Endodermal cell (in vitro differentiated cells): ENCODE measurements at regions not wholly inside any gene's neighbourhood (a gene's known extent, or its start where the extent isn't known, plus 50 kb on each side); places are given as distances from the start of the nearest gene placed in this dataset.

Experiments
- DNase-seq: peaks from one replicate; pipeline ENCODE4 v3.0.0-alpha.2; 2017
- H3K27ac ChIP-seq: 2 replicates; pipeline ENCODE4 v1.5.1; 2013; ENCODE audit warnings: mild to moderate bottlenecking, low read depth, low read length, moderate library complexity
- H3K27me3 ChIP-seq: 2 replicates; pipeline ENCODE4 v1.6.1; 2013; ENCODE audit warnings: mild to moderate bottlenecking, low read length, moderate library complexity; ENCODE audit not compliant: insufficient read depth, control insufficient read depth, poor library complexity, severe bottlenecking
- H3K36me3 ChIP-seq: 2 replicates; pipeline ENCODE4 v1.7.0; 2013; ENCODE audit warnings: mild to moderate bottlenecking, low read length, moderate library complexity; ENCODE audit not compliant: control insufficient read depth, insufficient read depth
- H3K4me1 ChIP-seq: one replicate; pipeline ENCODE4 v1.7.0; 2013; ENCODE audit warnings: low read length; ENCODE audit not compliant: control insufficient read depth, insufficient read depth
- H3K4me3 ChIP-seq: 2 replicates; pipeline ENCODE4 v1.5.1; 2013; ENCODE audit warnings: mild to moderate bottlenecking, low read length, moderate library complexity
- H3K9ac ChIP-seq: 2 replicates; pipeline ENCODE4 v1.6.1; 2013; ENCODE audit warnings: mild to moderate bottlenecking, low read length, moderate library complexity; ENCODE audit not compliant: poor library complexity, severe bottlenecking; ENCODE audit errors: extremely low read depth
- H3K9me3 ChIP-seq: 2 replicates; pipeline ENCODE4 v1.6.1; 2013; ENCODE audit warnings: mild to moderate bottlenecking, low read length, moderate library complexity; ENCODE audit not compliant: control insufficient read depth
- H3K27ac Mint-ChIP-seq: 2 replicates; pipeline ENCODE4 v1.8.0; 2020; ENCODE audit warnings: mixed read lengths
- H3K27me3 Mint-ChIP-seq: 2 replicates; pipeline ENCODE4 v1.8.0; 2021; ENCODE audit warnings: mild to moderate bottlenecking, mixed read lengths; ENCODE audit not compliant: insufficient read depth
- H3K36me3 Mint-ChIP-seq: 2 replicates; pipeline ENCODE4 v1.8.0; 2020; ENCODE audit warnings: low read depth, mixed read lengths
- H3K4me1 Mint-ChIP-seq: 2 replicates; pipeline ENCODE4 v1.8.0; 2020; ENCODE audit warnings: mixed read lengths
- H3K4me3 Mint-ChIP-seq: 2 replicates; pipeline ENCODE4 v1.8.0; 2020; ENCODE audit warnings: mild to moderate bottlenecking, moderate library complexity, mixed read lengths
- H3K9me3 Mint-ChIP-seq: 2 replicates; pipeline ENCODE4 v1.8.0; 2020; ENCODE audit warnings: mild to moderate bottlenecking, mixed read lengths
- WGBS, 2 experiments: methylation state at CpG; one replicate each; pipeline versions ENCODE4 v1.1.5 to v1.1.7; 2013; ENCODE audit warnings: missing lambda C conversion rate in 2 of 2, mixed read lengths in 1 of 2; ENCODE audit not compliant: insufficient coverage in 1 of 2, insufficient read length in 1 of 2; 5-methylcytosine and 5-hydroxymethylcytosine counted together
- TF ChIP-seq, protein P1 (sequence below): fragments of 200-600 bp; sonication (generic); conservative IDR thresholded peaks from 2 replicates; pipeline ENCODE4 v1.5.0; 2021; ENCODE audit warnings: antibody characterized with exemption, mild to moderate bottlenecking

DNA sequence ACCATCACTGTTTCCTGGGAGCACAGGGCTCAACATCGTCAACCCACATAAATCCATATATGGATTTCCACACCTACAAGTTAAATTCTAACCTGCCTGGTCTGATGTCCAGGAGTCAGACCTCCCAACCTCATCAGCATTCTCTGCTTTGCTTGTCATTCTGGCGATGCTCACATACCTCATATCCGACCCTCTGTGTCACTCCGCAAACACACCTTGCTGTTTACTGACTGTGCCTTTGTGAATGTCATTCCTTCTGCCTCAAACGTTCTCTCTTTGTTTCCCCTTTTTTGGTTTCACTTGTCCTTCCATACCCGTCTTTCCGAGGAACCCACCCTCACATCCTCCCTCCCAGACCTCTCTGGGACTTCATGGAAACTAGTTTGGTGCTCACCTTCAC, 187.1 kb downstream of the ACTR3 start:
- no peaks in the 10 kb centered on the region for H3K4me1 Mint-ChIP-seq

DNA sequence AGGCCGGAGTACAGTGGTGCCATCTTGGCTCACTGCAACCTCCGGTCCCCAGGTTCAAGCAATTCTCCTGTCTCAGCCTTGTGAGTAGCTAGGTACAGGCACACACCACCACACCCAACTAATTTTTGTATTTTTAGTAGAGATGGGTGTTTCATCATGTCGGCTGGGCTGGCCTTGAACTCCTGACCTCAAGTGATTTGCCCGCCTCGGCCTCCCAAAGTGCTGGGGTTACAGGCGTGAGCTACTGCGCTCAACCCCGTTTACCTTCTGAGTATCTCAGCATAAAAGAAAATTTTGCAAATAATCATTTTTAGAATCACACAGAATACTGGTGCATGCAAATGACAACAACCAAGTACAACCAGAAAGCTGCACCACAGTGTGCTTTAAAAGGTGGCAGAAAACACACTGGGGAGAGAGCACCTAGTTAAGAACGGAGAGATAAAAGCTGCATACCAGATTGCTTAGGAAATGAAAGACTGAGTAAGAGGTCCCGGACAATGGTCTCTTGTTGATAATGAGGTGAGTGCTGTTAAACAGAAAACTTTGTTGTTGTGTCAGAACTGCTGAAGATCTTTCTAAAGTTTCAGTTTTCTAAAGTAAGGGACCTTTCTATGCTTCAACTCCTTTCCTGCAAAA, 189.6 kb downstream of the ACTR3 start:
- Histone ChIP-seq H3K4me1 (no peaks in the 10 kb centered on the region), H3K27ac (no peak overlapping the region), H3K36me3 (no peaks in the 10 kb centered on the region), H3K9ac (no peak overlapping the region), H3K4me3 (no peak overlapping the region), H3K27me3 (no peaks in the 10 kb centered on the region), H3K9me3 (no peaks in the 10 kb centered on the region)
- Mint-ChIP-seq H3K27me3 (peaks cover 7% of the 10 kb centered on the region), H3K36me3 (no peaks in the 10 kb centered on the region), H3K27ac (no peak overlapping the region), H3K4me3 (no peak overlapping the region), H3K9me3 (no peaks in the 10 kb centered on the region), H3K4me1 (no peaks in the 10 kb centered on the region)
- TF ChIP-seq, protein P1, sequence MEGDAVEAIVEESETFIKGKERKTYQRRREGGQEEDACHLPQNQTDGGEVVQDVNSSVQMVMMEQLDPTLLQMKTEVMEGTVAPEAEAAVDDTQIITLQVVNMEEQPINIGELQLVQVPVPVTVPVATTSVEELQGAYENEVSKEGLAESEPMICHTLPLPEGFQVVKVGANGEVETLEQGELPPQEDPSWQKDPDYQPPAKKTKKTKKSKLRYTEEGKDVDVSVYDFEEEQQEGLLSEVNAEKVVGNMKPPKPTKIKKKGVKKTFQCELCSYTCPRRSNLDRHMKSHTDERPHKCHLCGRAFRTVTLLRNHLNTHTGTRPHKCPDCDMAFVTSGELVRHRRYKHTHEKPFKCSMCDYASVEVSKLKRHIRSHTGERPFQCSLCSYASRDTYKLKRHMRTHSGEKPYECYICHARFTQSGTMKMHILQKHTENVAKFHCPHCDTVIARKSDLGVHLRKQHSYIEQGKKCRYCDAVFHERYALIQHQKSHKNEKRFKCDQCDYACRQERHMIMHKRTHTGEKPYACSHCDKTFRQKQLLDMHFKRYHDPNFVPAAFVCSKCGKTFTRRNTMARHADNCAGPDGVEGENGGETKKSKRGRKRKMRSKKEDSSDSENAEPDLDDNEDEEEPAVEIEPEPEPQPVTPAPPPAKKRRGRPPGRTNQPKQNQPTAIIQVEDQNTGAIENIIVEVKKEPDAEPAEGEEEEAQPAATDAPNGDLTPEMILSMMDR = no peak
- no peak for DNase-seq
- 86 to 91% methylated on average over 3 to 10 of the region's 10 CpGs for WGBS, 2 experiments

More for the DNA sequence above, 187.1 kb downstream of the ACTR3 start:
- Histone ChIP-seq H3K36me3 (no peaks in the 10 kb centered on the region), H3K4me3 (no peak overlapping the region), H3K27ac (no peak overlapping the region), H3K27me3 (peaks cover 3% of the 10 kb centered on the region), H3K4me1 (no peaks in the 10 kb centered on the region), H3K9ac (no peak overlapping the region), H3K9me3 (no peaks in the 10 kb centered on the region)
- peaks cover 10% of the 10 kb centered on the region for H3K27me3 Mint-ChIP-seq
- H3K4me3 Mint-ChIP-seq = no peak overlapping the region
- H3K36me3 Mint-ChIP-seq = no peaks in the 10 kb centered on the region
- H3K9me3 Mint-ChIP-seq = no peaks in the 10 kb centered on the region
- 85 to 91% methylated on average over 7 of the region's 7 CpGs for WGBS, 2 experiments
- no peak overlapping the region for H3K27ac Mint-ChIP-seq
- TF ChIP-seq, protein P1 = no peak
- DNase-seq = no peak

DNA sequence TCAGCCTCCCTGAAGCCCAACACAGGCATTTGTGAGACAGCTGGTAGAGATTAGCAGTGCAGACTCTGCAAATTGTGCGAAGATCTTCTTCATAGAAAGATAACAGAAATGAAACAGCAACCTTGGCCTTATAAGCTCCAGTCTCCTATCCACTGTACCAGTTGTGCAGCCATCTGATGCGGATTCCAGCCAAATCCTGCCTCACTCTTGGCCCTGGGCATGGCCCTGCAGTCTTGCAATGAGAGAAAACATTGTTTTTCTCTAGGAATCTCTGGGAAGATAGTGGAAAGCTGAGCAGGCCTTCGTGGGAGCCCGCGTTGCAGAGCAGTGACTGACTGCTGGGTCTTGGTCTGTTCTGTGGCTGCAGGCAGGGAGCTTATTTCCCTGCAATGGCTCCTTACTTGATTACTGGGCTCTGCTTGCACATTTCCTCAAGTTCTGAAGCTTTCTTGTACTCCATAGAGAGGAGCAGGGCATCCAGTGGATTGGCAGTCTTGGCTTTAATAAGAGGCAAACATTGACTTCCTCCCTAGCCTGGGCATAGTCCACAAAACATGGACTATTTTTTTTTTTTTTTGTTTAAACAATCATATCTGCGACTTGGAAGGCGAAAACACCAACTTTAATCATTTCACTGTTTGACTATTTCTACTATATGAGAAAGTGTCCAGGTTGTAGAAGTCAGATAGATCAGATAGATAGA, 193.0 kb downstream of the ACTR3 start:
- H3K9me3 Mint-ChIP-seq = no peaks in the 10 kb centered on the region
- H3K27ac ChIP-seq = no peak overlapping the region
- no peak overlapping the region for H3K27ac Mint-ChIP-seq

More for the DNA sequence above, 193.0 kb downstream of the ACTR3 start:
- TF ChIP-seq, protein P1 = no peak
- Histone ChIP-seq H3K9ac (no peak overlapping the region), H3K27me3 (no peaks in the 10 kb centered on the region), H3K4me3 (no peak overlapping the region), H3K9me3 (no peaks in the 10 kb centered on the region), H3K4me1 (no peaks in the 10 kb centered on the region), H3K36me3 (no peaks in the 10 kb centered on the region)
- H3K27me3 Mint-ChIP-seq = peaks cover 2% of the 10 kb centered on the region
- no peaks in the 10 kb centered on the region for H3K36me3 Mint-ChIP-seq
- H3K4me1 Mint-ChIP-seq = no peaks in the 10 kb centered on the region
- H3K4me3 Mint-ChIP-seq = no peak overlapping the region
- no peak for DNase-seq
- WGBS, 2 experiments = 93 to 95% methylated on average over 5 of the region's 7 CpGs
